HL-60 (cell line): ENCODE measurements at regions not wholly inside any gene's neighbourhood (a gene's known extent, or its start where the extent isn't known, plus 50 kb on each side); places are given as distances from the start of the nearest gene placed in this dataset.

ENCODE experiments used
- DNase-seq, 2 experiments: peaks; one replicate each; pipeline ENCODE4 v3.0.0-alpha.2; 2010 to 2020; ENCODE audit warnings: low read depth in 1 of 2, low spot score in 1 of 2
- H3K27ac ChIP-seq: fragments of 250-450 bp; sonication (Bioruptor Pico); replicated peaks from 2 replicates; pipeline ENCODE4 v1.5.1; 2020; ENCODE audit warnings: mild to moderate bottlenecking, moderate library complexity
- H3K27me3 ChIP-seq: fragments of 250-450 bp; sonication (Bioruptor Pico); 2 replicates; pipeline ENCODE4 v1.5.1; 2021; ENCODE audit warnings: mild to moderate bottlenecking, moderate library complexity; ENCODE audit not compliant: insufficient read depth, poor library complexity, severe bottlenecking
- H3K4me3 ChIP-seq: replicated peaks from 2 replicates; pipeline ENCODE4 v1.5.1; 2011; ENCODE audit warnings: mild to moderate bottlenecking, control low read depth, low read length; ENCODE audit not compliant: insufficient read depth
- CTCF ChIP-seq: IDR thresholded peaks from one replicate; pipeline ENCODE4 v1.5.1; 2011; ENCODE audit warnings: low read length, control low read depth, inconsistent platforms; ENCODE audit not compliant: insufficient read depth
- GABPA ChIP-seq: IDR thresholded peaks from 2 replicates; pipeline ENCODE4 v1.6.1; 2012; ENCODE audit warnings: low read depth
- POLR2AphosphoS5 ChIP-seq: IDR thresholded peaks from 2 replicates; pipeline ENCODE4 v1.6.1; 2012; ENCODE audit warnings: low read depth
- REST ChIP-seq: IDR thresholded peaks from 2 replicates; pipeline ENCODE4 v1.6.1; 2012; ENCODE audit warnings: low read depth; ENCODE audit not compliant: insufficient replicate concordance
- SPI1 ChIP-seq: IDR thresholded peaks from 2 replicates; pipeline ENCODE4 v1.6.1; 2012; ENCODE audit warnings: low read depth, mild to moderate bottlenecking, borderline replicate concordance

- Histone ChIP-seq H3K27me3 (no peaks in the 10 kb centered on the region), H3K27ac (no peak overlapping the region), H3K4me3 (no peak overlapping the region)
- DNase-seq: no peak
- no peak for TF ChIP-seq REST
- no peak for TF ChIP-seq SPI1
Observed at GRCh38 chr22:46063846-46064227, 86.5 kb upstream of the PPARA start.

GRCh38 chr22:46064228-46064965 is 85.9 kb upstream of the PPARA start:
- H3K27ac ChIP-seq: no peak overlapping the region
- H3K27me3 ChIP-seq: no peaks in the 10 kb centered on the region
- H3K4me3 ChIP-seq: no peak overlapping the region
- TF ChIP-seq POLR2AphosphoS5 (no peak), SPI1 (no peak), GABPA (no peak), REST (no peak), CTCF (no peak)
- no peak for DNase-seq

GRCh38 chr22:46064966-46065666 is 85.2 kb upstream of the PPARA start:
- no peak for TF ChIP-seq GABPA
- TF ChIP-seq SPI1: no peak
- no peak for TF ChIP-seq CTCF
- no peak for TF ChIP-seq POLR2AphosphoS5
- no peak for TF ChIP-seq REST
- H3K4me3 ChIP-seq: no peak overlapping the region
- no peak for DNase-seq
- H3K27me3 ChIP-seq: no peaks in the 10 kb centered on the region
- H3K27ac ChIP-seq: no peak overlapping the region
